Endothelial cell (in vitro differentiated cells): ENCODE measurements at regions not wholly inside any gene's neighbourhood (a gene's known extent, or its start where the extent isn't known, plus 50 kb on each side); places are given as distances from the start of the nearest gene placed in this dataset.

Experiments
- DNase-seq: peaks from one replicate; pipeline ENCODE4 v3.0.0; 2021; ENCODE audit warnings: low spot score
- H3K27ac Mint-ChIP-seq: one replicate; pipeline ENCODE4 v1.8.0; 2021; ENCODE audit warnings: mixed read lengths, inconsistent platforms; ENCODE audit not compliant: unreplicated experiment
- H3K27me3 Mint-ChIP-seq: one replicate; pipeline ENCODE4 v1.8.0; 2021; ENCODE audit warnings: mild to moderate bottlenecking, moderate library complexity, mixed read lengths, inconsistent platforms; ENCODE audit not compliant: unreplicated experiment
- H3K36me3 Mint-ChIP-seq: one replicate; pipeline ENCODE4 v1.8.0; 2021; ENCODE audit warnings: mild to moderate bottlenecking, low read depth, mixed read lengths, inconsistent platforms; ENCODE audit not compliant: unreplicated experiment
- H3K4me1 Mint-ChIP-seq: one replicate; pipeline ENCODE4 v1.8.0; 2021; ENCODE audit warnings: mild to moderate bottlenecking, mixed read lengths, inconsistent platforms; ENCODE audit not compliant: unreplicated experiment
- H3K4me3 Mint-ChIP-seq: one replicate; pipeline ENCODE4 v1.8.0; 2021; ENCODE audit warnings: mild to moderate bottlenecking, mixed read lengths, inconsistent platforms; ENCODE audit not compliant: unreplicated experiment
- H3K9me3 Mint-ChIP-seq: one replicate; pipeline ENCODE4 v1.8.0; 2021; ENCODE audit warnings: mixed read lengths, inconsistent platforms; ENCODE audit not compliant: unreplicated experiment
- TF ChIP-seq, protein P1 (sequence below): fragments of 200-600 bp; sonication (generic); IDR thresholded peaks from one replicate; pipeline ENCODE4 v1.5.0; 2021; ENCODE audit warnings: antibody characterized with exemption; ENCODE audit not compliant: unreplicated experiment

GRCh38 chr10:131514454-131514853 lies 202.9 kb upstream of the TCERG1L start:
- H3K27ac Mint-ChIP-seq, result no peak overlapping the region
- TF ChIP-seq, protein P1, sequence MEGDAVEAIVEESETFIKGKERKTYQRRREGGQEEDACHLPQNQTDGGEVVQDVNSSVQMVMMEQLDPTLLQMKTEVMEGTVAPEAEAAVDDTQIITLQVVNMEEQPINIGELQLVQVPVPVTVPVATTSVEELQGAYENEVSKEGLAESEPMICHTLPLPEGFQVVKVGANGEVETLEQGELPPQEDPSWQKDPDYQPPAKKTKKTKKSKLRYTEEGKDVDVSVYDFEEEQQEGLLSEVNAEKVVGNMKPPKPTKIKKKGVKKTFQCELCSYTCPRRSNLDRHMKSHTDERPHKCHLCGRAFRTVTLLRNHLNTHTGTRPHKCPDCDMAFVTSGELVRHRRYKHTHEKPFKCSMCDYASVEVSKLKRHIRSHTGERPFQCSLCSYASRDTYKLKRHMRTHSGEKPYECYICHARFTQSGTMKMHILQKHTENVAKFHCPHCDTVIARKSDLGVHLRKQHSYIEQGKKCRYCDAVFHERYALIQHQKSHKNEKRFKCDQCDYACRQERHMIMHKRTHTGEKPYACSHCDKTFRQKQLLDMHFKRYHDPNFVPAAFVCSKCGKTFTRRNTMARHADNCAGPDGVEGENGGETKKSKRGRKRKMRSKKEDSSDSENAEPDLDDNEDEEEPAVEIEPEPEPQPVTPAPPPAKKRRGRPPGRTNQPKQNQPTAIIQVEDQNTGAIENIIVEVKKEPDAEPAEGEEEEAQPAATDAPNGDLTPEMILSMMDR, result no peak
- no peak overlapping the region for H3K4me3 Mint-ChIP-seq
- H3K9me3 Mint-ChIP-seq, result peaks cover 31% of the 10 kb centered on the region
- H3K36me3 Mint-ChIP-seq, result peaks cover 17% of the 10 kb centered on the region
- no peaks in the 10 kb centered on the region for H3K4me1 Mint-ChIP-seq
- peaks cover 11% of the 10 kb centered on the region for H3K27me3 Mint-ChIP-seq
- DNase-seq, result no peak

DNA sequence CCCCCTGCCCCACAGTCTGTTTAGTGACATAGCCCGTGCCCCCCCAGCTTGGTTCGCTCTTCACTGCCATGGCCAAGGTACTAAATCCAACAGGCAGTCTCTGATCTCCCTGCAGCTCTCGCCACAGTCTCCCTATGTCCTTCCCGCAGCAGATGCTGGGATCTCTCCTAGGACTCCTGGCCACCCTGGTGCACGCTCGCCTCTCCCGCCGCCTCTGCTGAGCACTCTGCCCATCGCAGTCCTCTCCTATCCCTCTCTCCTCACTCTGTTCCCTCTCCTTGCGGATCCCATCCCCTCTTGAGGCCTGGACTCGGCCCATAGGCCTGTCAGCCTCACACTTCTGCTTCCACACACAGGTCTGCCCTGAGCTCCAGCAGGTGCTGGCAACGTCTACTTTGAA lies 204.8 kb upstream of the TCERG1L start:
- no peak for DNase-seq
- Mint-ChIP-seq H3K27ac (peak overlapping the region; percentile 8), H3K36me3 (peaks cover 17% of the 10 kb centered on the region), H3K9me3 (peaks cover 31% of the 10 kb centered on the region), H3K4me1 (no peaks in the 10 kb centered on the region), H3K4me3 (peak overlapping the region; percentile 34), H3K27me3 (peaks cover 11% of the 10 kb centered on the region)
- TF ChIP-seq, protein P1, result no peak

DNA sequence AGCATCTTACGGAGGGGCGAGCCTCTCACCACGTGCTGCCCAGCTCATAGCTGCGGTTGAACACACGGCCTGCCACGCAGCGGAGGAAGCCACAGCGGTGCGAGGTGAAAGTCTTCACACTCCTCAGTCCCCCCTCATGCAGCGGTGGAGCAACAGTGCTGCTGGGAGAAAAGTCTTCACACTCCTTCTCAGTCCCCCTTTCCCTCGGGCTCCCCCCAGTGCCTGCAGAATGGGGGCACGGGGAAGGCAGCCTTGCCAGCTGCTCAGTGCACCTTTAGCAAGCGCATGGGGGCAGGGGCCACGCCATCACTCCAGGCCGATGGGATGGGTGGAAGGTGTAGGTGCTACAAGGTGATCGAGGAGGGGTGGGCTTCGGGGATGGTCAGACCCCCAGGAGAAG lies 206.3 kb upstream of the TCERG1L start:
- Mint-ChIP-seq H3K27me3 (peaks cover 11% of the 10 kb centered on the region), H3K9me3 (peaks cover 33% of the 10 kb centered on the region), H3K27ac (no peak overlapping the region), H3K4me3 (no peak overlapping the region), H3K4me1 (no peaks in the 10 kb centered on the region), H3K36me3 (peaks cover 17% of the 10 kb centered on the region)
- TF ChIP-seq, protein P1, result no peak
- DNase-seq, result no peak

DNA sequence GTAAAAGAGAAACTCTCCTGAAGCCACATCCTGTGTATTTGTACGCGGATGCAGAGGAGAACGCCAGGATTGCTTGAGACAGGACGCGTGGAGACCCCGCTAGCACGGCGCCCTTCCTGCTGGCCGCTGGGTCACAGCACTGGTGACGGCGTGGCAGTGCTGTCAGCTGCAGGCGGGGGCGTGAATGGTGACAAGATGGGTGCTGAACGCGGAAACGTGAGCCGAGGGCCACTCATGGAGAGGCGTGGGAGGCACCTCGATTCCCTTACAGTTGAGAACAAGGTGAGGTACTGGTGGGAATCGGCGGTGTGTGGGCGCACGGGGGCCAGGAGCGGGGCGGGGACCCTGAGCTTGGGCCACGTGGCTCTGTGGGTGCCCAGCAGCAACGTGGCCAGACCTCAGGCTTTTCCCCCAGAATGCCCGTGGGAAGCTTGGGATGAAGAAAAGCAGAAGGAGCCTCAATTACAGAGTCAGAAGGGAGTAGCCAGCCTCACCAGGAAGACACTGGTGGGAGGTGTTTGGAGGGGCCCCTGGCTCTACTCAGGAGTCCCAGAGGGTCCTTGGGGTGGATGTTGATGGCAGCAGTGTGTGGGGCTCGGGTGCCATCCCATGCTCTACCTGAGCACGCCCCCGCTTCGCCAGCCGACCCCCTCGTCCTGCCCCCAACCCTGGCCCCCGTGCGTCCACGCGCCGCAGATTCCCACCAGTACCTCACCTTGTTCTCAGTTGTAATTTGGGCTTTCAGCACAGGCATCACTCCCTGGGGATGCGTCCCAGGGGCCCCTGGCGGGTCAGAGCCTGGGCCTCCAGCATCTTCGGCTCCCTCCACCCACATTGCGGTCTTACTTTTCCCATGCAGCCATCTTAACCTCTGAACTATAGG lies 208.4 kb upstream of the TCERG1L start:
- no peak overlapping the region for H3K4me3 Mint-ChIP-seq
- peaks cover 14% of the 10 kb centered on the region for H3K27me3 Mint-ChIP-seq
- H3K27ac Mint-ChIP-seq, result no peak overlapping the region
- no peaks in the 10 kb centered on the region for H3K4me1 Mint-ChIP-seq
- peaks cover 17% of the 10 kb centered on the region for H3K36me3 Mint-ChIP-seq
- peaks cover 45% of the 10 kb centered on the region for H3K9me3 Mint-ChIP-seq
- TF ChIP-seq, protein P1, result no peak
- DNase-seq, result no peak
